Hindlimb muscle (tissue), 1 donor: ENCODE measurements at regions not wholly inside any gene's neighbourhood (a gene's known extent, or its start where the extent isn't known, plus 50 kb on each side); places are given as distances from the start of the nearest gene placed in this dataset.

Source experiments
- DNase-seq: peaks from one replicate; pipeline ENCODE4 v3.0.0-alpha.2; 2013

- DNase-seq = peak; percentile 30
Measured at GRCh38 chr6:26197933-26198721, 110.9 kb downstream of the HFE start.

- no peak for DNase-seq
Measured at GRCh38 chr6:26198722-26199056, 111.5 kb downstream of the HFE start.

- DNase-seq = peak; percentile 90
Measured at GRCh38 chr6:26199057-26199772, 112.0 kb downstream of the HFE start.

- no peak for DNase-seq
Measured at GRCh38 chr6:26199773-26200764, 112.8 kb downstream of the HFE start.

- no peak for DNase-seq
Measured at GRCh38 chr6:26200918-26201721, 113.9 kb downstream of the HFE start.

- DNase-seq = no peak
Measured at GRCh38 chr6:26202201-26202611, 115.0 kb downstream of the HFE start.

- DNase-seq = no peak
Measured at GRCh38 chr6:26202811-26203583, 115.8 kb downstream of the HFE start.

- peak; percentile 99 for DNase-seq
Measured at GRCh38 chr6:26204332-26205160, 117.3 kb downstream of the HFE start.

- peak; percentile 92 for DNase-seq
Measured at GRCh38 chr6:26205161-26205624, 118.0 kb downstream of the HFE start.

- peak; percentile 66 for DNase-seq
Measured at GRCh38 chr6:26205625-26206574, 118.7 kb downstream of the HFE start.

- DNase-seq = no peak
Measured at GRCh38 chr6:26206868-26207801, 119.9 kb downstream of the HFE start.

- DNase-seq = no peak
Measured at GRCh38 chr6:26211963-26212362, 124.7 kb downstream of the HFE start.

- no peak for DNase-seq
Measured at GRCh38 chr6:26213334-26214075, 126.3 kb downstream of the HFE start.

GRCh38 chr6:26214803-26215584 lies 127.8 kb downstream of the HFE start:
- no peak for DNase-seq

GRCh38 chr6:26215585-26216358 lies 128.5 kb downstream of the HFE start:
- DNase-seq = peak; percentile 64
